IMR-90 (cell line): ENCODE measurements at regions not wholly inside any gene's neighbourhood (a gene's known extent, or its start where the extent isn't known, plus 50 kb on each side); places are given as distances from the start of the nearest gene placed in this dataset.
"Not testable (repeated sequence)": the region's sequence is repeated elsewhere in the genome, so short reads cannot be mapped to it uniquely, and the experiment has no call there.

Experiments
- CHD1 ChIP-seq: IDR thresholded peaks from 2 replicates; pipeline ENCODE4 v1.6.1; 2012; ENCODE audit warnings: low read depth, low read length, improper control_type of control experiment
- CTCF ChIP-seq: conservative IDR thresholded peaks from 2 replicates; pipeline ENCODE4 v1.5.1; 2012; ENCODE audit warnings: mild to moderate bottlenecking, low read depth, low read length, improper control_type of control experiment
- MXI1 ChIP-seq: IDR thresholded peaks from 2 replicates; pipeline ENCODE4 v1.6.1; 2012; ENCODE audit warnings: low read depth, mild to moderate bottlenecking, low read length, moderate library complexity, borderline replicate concordance
- POLR2A ChIP-seq: IDR thresholded peaks from 2 replicates; pipeline ENCODE4 v1.6.1; 2012; ENCODE audit warnings: mild to moderate bottlenecking, low read depth, low read length

GRCh38 chr22:15777150-15777549 is 87.3 kb downstream of the POTEH start:
- not testable (repeated sequence) for TF ChIP-seq MXI1, CTCF, CHD1, POLR2A
